Psoas muscle (tissue), 7 donors: ENCODE measurements at regions not wholly inside any gene's neighbourhood (a gene's known extent, or its start where the extent isn't known, plus 50 kb on each side); places are given as distances from the start of the nearest gene placed in this dataset.

Experiments used
- ATAC-seq, 4 donors: fragments of 200-7000 bp; cut with Tn5 transposase; one replicate each; pipeline ENCODE4 v1.9.1; 2020; ENCODE audit warnings: moderate library complexity in 3 of 4, mild to moderate bottlenecking in 2 of 4
- DNase-seq, 2 donors: peaks; one replicate each; pipeline ENCODE4 v3.0.0-alpha.2; 2020
- H3K27ac ChIP-seq: fragments of 200-600 bp; one replicate; pipeline ENCODE4 v1.8.0; 2022
- H3K27me3 ChIP-seq, 3 donors: fragments of 200-600 bp in 1 of 3; one replicate each; pipeline versions ENCODE4 v1.6.1 to v1.8.0; 2013 to 2022; ENCODE audit warnings: low read length in 2 of 3, mild to moderate bottlenecking in 2 of 3, moderate library complexity in 1 of 3; ENCODE audit not compliant: insufficient read depth in 3 of 3
- H3K36me3 ChIP-seq, 2 donors: fragments of 200-600 bp in 1 of 2; one replicate each; pipeline versions ENCODE4 v1.6.1 to v1.8.0; 2013 to 2022; ENCODE audit warnings: low read depth in 1 of 2, mild to moderate bottlenecking in 1 of 2, moderate library complexity in 1 of 2; ENCODE audit not compliant: insufficient read depth in 1 of 2
- H3K4me1 ChIP-seq: fragments of 200-600 bp; one replicate; pipeline ENCODE4 v1.8.0; 2022
- H3K4me3 ChIP-seq: fragments of 200-600 bp; one replicate; pipeline ENCODE4 v1.8.0; 2022; ENCODE audit warnings: mild to moderate bottlenecking
- H3K9me3 ChIP-seq: fragments of 200-600 bp; one replicate; pipeline ENCODE4 v1.8.0; 2022
- CTCF ChIP-seq: fragments of 200-600 bp; IDR thresholded peaks from one replicate; pipeline ENCODE4 v1.8.0; 2022; ENCODE audit warnings: antibody characterized with exemption
- WGBS, 3 donors: extraction: QIAGEN DNeasy Blood & Tissue Kit; methylation state at CpG; one replicate each; pipeline versions ENCODE4 v1.1.6 to v1.1.7; 2013; 5-methylcytosine and 5-hydroxymethylcytosine counted together
- intact Hi-C, 2 donors: fragments of 100-400 bp; cut with DNase I; formaldehyde crosslinking; loops; one replicate each; pipeline versions ENCODE4 v1.11.0 to v1.14.2; 2022
- donor health status: healthy with polysubstance abuse.
- donor health status: DM: no; HTN: no; CAD: no; lungs with moderate emphysema.
- donor health status: Bipolar disorder and iron deficiency.
- donor health status: healthy.
- donor health status: DM: yes; HTN: yes; CAD: no.
- donor health status: DM: no; HTN: no; CAD: no.
- donor health status: DM: yes; HTN: yes; CAD: no.

- DNase-seq = peak in 1 of 2 donors; percentile 34
- no peak for ATAC-seq
- intact Hi-C loops = no loop called here
- H3K27me3 ChIP-seq = no peaks in the 10 kb centered on the region
- H3K9me3 ChIP-seq = no peaks in the 10 kb centered on the region
- H3K4me3 ChIP-seq = no peak overlapping the region
- no peak overlapping the region for H3K27ac ChIP-seq
- no peaks in the 10 kb centered on the region for H3K4me1 ChIP-seq
- no peak for TF ChIP-seq CTCF
- H3K36me3 ChIP-seq = no peaks in the 10 kb centered on the region
- 6 to 18% (median 11%) methylated on average over 1 of the region's 1 CpG for WGBS, 3 donors
Observed at GRCh38 chr1:189960769-189961168, 516.9 kb downstream of the BRINP3 start.

GRCh38 chr1:189962181-189962580, 515.5 kb downstream of the BRINP3 start:
- TF ChIP-seq CTCF = no peak
- Histone ChIP-seq H3K9me3 (no peaks in the 10 kb centered on the region), H3K27me3 (no peaks in the 10 kb centered on the region), H3K27ac (no peak overlapping the region), H3K4me1 (no peaks in the 10 kb centered on the region), H3K36me3 (no peaks in the 10 kb centered on the region), H3K4me3 (no peak overlapping the region)
- ATAC-seq = no peak
- intact Hi-C loops = no loop called here
- no peak for DNase-seq

GRCh38 chr1:189970331-189971230, 507.1 kb downstream of the BRINP3 start:
- Histone ChIP-seq H3K27me3 (no peaks in the 10 kb centered on the region), H3K36me3 (no peaks in the 10 kb centered on the region), H3K9me3 (peaks cover 1% of the 10 kb centered on the region), H3K4me1 (no peaks in the 10 kb centered on the region), H3K4me3 (no peak overlapping the region), H3K27ac (no peak overlapping the region)
- no peak for ATAC-seq
- TF ChIP-seq CTCF = no peak
- WGBS, 3 donors = 29 to 33% (median 29%) methylated on average over 2 of the region's 2 CpGs
- DNase-seq = no peak
- intact Hi-C loops = no loop called here

GRCh38 chr1:189971656-189972055, 506.0 kb downstream of the BRINP3 start:
- DNase-seq (no peak), ATAC-seq (no peak)
- H3K4me1 ChIP-seq = no peaks in the 10 kb centered on the region
- no peak for TF ChIP-seq CTCF
- H3K9me3 ChIP-seq = peaks cover 12% of the 10 kb centered on the region
- intact Hi-C loops = no loop called here
- no peaks in the 10 kb centered on the region for H3K36me3 ChIP-seq
- no peak overlapping the region for H3K4me3 ChIP-seq
- H3K27ac ChIP-seq = no peak overlapping the region
- WGBS, 3 donors = 73 to 77% (median 75%) methylated on average over 4 of the region's 4 CpGs
- no peaks in the 10 kb centered on the region for H3K27me3 ChIP-seq

GRCh38 chr1:189977184-189977583, 500.5 kb downstream of the BRINP3 start:
- Histone ChIP-seq H3K9me3 (peaks cover 13% of the 10 kb centered on the region), H3K4me1 (no peaks in the 10 kb centered on the region), H3K36me3 (no peaks in the 10 kb centered on the region), H3K27me3 (no peaks in the 10 kb centered on the region), H3K4me3 (no peak overlapping the region), H3K27ac (no peak overlapping the region)
- WGBS, 3 donors = 89 to 93% (median 91%) methylated on average over 2 of the region's 2 CpGs
- intact Hi-C loops = no loop called here
- ATAC-seq (no peak), DNase-seq (no peak)
- no peak for TF ChIP-seq CTCF
